GM12872 (cell line): ENCODE measurements at regions not wholly inside any gene's neighbourhood (a gene's known extent, or its start where the extent isn't known, plus 50 kb on each side); places are given as distances from the start of the nearest gene placed in this dataset.

ENCODE experiments used
- TF ChIP-seq, protein P1 (sequence below): IDR thresholded peaks from 3 replicates; pipeline ENCODE4 v1.5.1; 2011; ENCODE audit warnings: low read depth, mild to moderate bottlenecking, low read length, moderate library complexity; ENCODE audit not compliant: insufficient read depth

DNA sequence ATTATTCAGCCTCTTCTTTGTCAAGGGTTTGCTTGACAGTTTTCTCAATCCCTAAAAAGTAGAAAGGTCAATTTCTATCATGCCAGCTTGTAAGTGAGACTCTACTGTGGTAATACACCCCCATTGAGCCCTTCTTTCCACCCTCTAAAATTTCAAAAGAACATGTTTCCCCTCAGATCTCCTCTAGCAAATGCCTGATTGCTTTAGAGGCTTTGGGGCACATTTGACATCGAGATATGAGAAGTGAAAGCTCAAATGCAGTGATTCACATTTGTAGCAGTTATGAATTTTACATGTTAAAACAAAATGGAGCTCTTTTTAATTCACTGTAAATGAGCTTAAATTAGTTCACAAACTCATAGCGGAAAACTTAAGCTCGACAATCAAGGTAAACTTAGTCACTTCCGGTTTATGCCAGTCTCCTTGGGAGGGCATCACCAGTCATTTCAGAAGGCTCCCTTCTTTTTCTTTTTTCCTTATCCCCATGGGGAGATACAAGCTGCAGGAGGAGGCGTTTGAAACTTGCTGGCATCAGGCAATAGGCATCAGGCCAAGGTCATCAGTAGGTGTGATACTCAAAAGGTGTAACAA is 55.3 kb upstream of the ADO start:
- TF ChIP-seq, protein P1, sequence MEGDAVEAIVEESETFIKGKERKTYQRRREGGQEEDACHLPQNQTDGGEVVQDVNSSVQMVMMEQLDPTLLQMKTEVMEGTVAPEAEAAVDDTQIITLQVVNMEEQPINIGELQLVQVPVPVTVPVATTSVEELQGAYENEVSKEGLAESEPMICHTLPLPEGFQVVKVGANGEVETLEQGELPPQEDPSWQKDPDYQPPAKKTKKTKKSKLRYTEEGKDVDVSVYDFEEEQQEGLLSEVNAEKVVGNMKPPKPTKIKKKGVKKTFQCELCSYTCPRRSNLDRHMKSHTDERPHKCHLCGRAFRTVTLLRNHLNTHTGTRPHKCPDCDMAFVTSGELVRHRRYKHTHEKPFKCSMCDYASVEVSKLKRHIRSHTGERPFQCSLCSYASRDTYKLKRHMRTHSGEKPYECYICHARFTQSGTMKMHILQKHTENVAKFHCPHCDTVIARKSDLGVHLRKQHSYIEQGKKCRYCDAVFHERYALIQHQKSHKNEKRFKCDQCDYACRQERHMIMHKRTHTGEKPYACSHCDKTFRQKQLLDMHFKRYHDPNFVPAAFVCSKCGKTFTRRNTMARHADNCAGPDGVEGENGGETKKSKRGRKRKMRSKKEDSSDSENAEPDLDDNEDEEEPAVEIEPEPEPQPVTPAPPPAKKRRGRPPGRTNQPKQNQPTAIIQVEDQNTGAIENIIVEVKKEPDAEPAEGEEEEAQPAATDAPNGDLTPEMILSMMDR = no peak
